ENCODE measurements at regions not wholly inside any gene's neighbourhood (a gene's known extent, or its start where the extent isn't known, plus 50 kb on each side); places are given as distances from the start of the nearest gene placed in this dataset.

DNA sequence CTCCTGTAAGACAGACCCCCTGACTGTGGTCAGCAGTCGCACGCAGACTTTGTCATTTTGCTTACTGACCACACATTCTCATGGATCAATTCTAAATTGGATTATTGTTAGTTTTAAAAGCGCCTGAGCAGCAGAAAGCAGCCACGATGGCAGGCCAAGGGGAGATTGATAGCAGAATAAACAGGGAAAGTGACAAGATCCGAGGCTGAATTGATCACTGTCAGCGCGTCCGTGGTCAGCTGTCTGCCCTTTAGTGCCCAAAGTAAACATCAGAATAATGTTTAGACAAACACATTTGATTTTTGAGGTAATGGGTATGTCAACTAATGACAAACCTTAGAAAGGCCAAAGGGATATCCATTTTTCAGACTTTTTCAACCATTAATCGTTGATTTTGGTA is 426.8 kb downstream of the SETD4 start:
- Histone ChIP-seq H3K4me3 (ENCODE audit: low read length) (no peak overlapping the region), H3K36me3 (ENCODE audit: control insufficient read depth, insufficient read depth, low read length) (no peaks in the 10 kb centered on the region), H3K4me1 (ENCODE audit: control insufficient read depth, insufficient read depth, low read length) (peaks cover 5% of the 10 kb centered on the region), H3K9ac (ENCODE audit: low read length) (no peak overlapping the region), H3K9me3 (ENCODE audit: control insufficient read depth, low read length) (no peaks in the 10 kb centered on the region), H3K27me3 (ENCODE audit: control insufficient read depth, insufficient read depth, low read length) (peaks cover 3% of the 10 kb centered on the region)

- H3K4me3 ChIP-seq (ENCODE audit: low read length): no peak overlapping the region
- H3K9me3 ChIP-seq (ENCODE audit: control insufficient read depth, low read length): no peaks in the 10 kb centered on the region
- peaks cover 3% of the 10 kb centered on the region for H3K27me3 ChIP-seq (ENCODE audit: control insufficient read depth, insufficient read depth, low read length)
- H3K36me3 ChIP-seq (ENCODE audit: control insufficient read depth, insufficient read depth, low read length): no peaks in the 10 kb centered on the region
- H3K9ac ChIP-seq (ENCODE audit: low read length): no peak overlapping the region
- peaks cover 5% of the 10 kb centered on the region for H3K4me1 ChIP-seq (ENCODE audit: control insufficient read depth, insufficient read depth, low read length)
These were observed 427.6 kb downstream of the SETD4 start for GRCh38 chr21:35632711-35633110.

DNA sequence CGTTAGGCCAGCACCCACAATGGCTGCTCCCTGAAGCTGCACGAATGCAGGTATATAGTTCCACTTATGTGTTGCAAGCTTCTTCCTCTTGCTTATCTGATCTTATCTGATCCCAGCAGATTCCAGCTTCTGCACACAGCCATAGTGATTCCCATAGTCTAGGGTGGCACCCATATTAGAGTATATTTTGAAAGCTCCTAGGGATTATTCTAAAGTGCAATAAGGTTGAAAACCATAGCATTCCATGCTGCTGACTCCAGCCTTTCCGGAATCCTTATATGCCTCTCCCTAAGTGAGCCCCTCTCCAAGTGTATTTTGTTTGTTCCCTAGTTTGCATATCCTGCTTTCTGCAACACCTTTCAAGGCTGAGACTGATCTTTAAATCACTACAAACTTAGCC is 432.0 kb downstream of the SETD4 start:
- no peak overlapping the region for H3K9ac ChIP-seq (ENCODE audit: low read length)
- no peaks in the 10 kb centered on the region for H3K4me1 ChIP-seq (ENCODE audit: control insufficient read depth, insufficient read depth, low read length)
- H3K36me3 ChIP-seq (ENCODE audit: control insufficient read depth, insufficient read depth, low read length): no peaks in the 10 kb centered on the region
- H3K9me3 ChIP-seq (ENCODE audit: control insufficient read depth, low read length): no peaks in the 10 kb centered on the region
- peaks cover 3% of the 10 kb centered on the region for H3K27me3 ChIP-seq (ENCODE audit: control insufficient read depth, insufficient read depth, low read length)
- no peak overlapping the region for H3K4me3 ChIP-seq (ENCODE audit: low read length)

DNA sequence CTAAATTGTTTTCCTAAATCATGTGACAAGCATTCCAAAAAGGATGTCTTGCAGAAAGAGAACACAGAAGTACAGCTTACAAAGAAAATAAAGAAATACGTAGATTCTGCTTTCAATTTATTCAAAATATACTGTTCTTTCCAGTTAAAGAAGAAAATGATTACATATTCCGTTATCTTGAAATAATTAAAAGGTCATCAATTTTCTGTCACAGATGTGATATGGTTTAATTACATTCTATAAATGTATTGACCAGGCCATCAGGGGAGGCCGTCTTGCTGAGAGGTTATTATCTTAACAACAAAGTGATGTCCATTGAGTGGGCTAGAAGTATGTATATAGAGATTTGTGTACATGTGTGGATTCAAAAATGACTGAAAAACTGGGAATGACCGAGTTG is 432.9 kb downstream of the SETD4 start:
- Histone ChIP-seq H3K36me3 (ENCODE audit: control insufficient read depth, insufficient read depth, low read length) (no peaks in the 10 kb centered on the region), H3K9ac (ENCODE audit: low read length) (no peak overlapping the region), H3K4me1 (ENCODE audit: control insufficient read depth, insufficient read depth, low read length) (no peaks in the 10 kb centered on the region), H3K9me3 (ENCODE audit: control insufficient read depth, low read length) (no peaks in the 10 kb centered on the region), H3K27me3 (ENCODE audit: control insufficient read depth, insufficient read depth, low read length) (peaks cover 3% of the 10 kb centered on the region), H3K4me3 (ENCODE audit: low read length) (no peak overlapping the region)

DNA sequence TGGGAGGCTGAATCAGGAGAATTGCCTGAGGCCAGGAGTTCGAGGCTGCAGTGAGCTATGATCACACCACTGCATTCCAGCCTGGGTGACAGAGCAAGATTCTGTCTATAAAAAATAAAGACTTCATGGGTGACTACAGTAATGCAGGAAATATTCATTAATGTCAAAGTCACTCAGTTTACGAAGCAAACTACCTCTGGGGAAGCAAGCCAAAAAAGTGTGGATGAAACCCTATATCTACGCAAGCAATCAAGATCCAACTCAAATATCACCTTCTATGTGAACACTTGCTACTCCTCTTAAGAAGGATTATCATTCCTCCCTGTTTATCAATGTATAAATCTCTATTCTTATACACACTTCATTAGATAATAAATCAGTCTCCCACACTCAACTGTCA is 434.8 kb downstream of the SETD4 start:
- Histone ChIP-seq H3K9ac (ENCODE audit: low read length) (no peak overlapping the region), H3K36me3 (ENCODE audit: control insufficient read depth, insufficient read depth, low read length) (no peaks in the 10 kb centered on the region), H3K4me3 (ENCODE audit: low read length) (no peak overlapping the region), H3K9me3 (ENCODE audit: control insufficient read depth, low read length) (no peaks in the 10 kb centered on the region), H3K27me3 (ENCODE audit: control insufficient read depth, insufficient read depth, low read length) (peaks cover 3% of the 10 kb centered on the region), H3K4me1 (ENCODE audit: control insufficient read depth, insufficient read depth, low read length) (no peaks in the 10 kb centered on the region)

DNA sequence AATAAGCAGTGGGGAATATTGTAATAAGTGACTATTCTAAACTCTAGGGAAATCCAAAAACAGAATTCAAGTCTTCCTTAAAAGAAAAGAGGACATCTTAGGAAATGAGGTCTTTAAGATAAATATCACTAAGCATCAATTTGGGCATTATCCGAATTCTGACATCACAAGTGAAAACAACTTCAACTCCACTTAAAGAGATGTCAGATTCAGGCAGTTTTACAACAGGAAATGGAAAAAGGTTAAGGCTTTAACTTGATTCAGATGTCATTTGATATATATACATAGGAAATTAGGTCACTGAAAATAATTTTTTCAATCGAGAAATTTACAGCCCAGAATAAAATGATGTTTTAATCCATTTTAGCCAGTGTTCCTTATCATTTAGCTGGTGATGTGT is 435.4 kb downstream of the SETD4 start:
- Histone ChIP-seq H3K9ac (ENCODE audit: low read length) (no peak overlapping the region), H3K4me3 (ENCODE audit: low read length) (no peak overlapping the region), H3K9me3 (ENCODE audit: control insufficient read depth, low read length) (no peaks in the 10 kb centered on the region), H3K27me3 (ENCODE audit: control insufficient read depth, insufficient read depth, low read length) (peaks cover 3% of the 10 kb centered on the region), H3K36me3 (ENCODE audit: control insufficient read depth, insufficient read depth, low read length) (no peaks in the 10 kb centered on the region), H3K4me1 (ENCODE audit: control insufficient read depth, insufficient read depth, low read length) (no peaks in the 10 kb centered on the region)

GRCh38 chr21:35622612-35623011 is 437.7 kb downstream of the SETD4 start:
- H3K36me3 ChIP-seq (ENCODE audit: control insufficient read depth, insufficient read depth, low read length): no peaks in the 10 kb centered on the region
- H3K9me3 ChIP-seq (ENCODE audit: control insufficient read depth, low read length): no peaks in the 10 kb centered on the region
- no peak overlapping the region for H3K9ac ChIP-seq (ENCODE audit: low read length)

GRCh38 chr21:35619184-35619583 is 441.1 kb downstream of the SETD4 start:
- no peaks in the 10 kb centered on the region for H3K36me3 ChIP-seq (ENCODE audit: control insufficient read depth, insufficient read depth, low read length)
- H3K9ac ChIP-seq (ENCODE audit: low read length): no peak overlapping the region

More at GRCh38 chr21:35622612-35623011, 437.7 kb downstream of the SETD4 start:
- H3K4me1 ChIP-seq (ENCODE audit: control insufficient read depth, insufficient read depth, low read length): no peaks in the 10 kb centered on the region
- no peaks in the 10 kb centered on the region for H3K27me3 ChIP-seq (ENCODE audit: control insufficient read depth, insufficient read depth, low read length)
- no peak overlapping the region for H3K4me3 ChIP-seq (ENCODE audit: low read length)

DNA sequence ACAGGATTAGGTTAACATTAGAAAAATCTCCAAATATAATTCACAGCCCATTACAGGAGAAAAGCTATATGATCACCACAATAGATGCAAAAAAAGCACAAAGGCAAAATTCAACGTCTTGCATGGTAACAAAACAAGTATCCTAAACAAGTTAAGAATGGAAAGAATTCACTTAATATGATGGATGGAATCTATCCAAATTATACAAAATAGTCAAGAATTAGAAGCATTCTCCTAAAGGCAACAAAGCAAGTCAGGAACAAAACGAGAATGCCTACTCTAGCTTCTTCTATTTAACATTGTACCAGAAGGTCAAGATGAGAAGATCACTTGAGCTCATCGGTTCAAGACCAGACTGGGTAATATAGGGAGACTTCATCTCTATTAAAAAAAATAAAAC is 442.8 kb downstream of the SETD4 start:
- Histone ChIP-seq H3K4me1 (ENCODE audit: control insufficient read depth, insufficient read depth, low read length) (peaks cover 11% of the 10 kb centered on the region), H3K27me3 (ENCODE audit: control insufficient read depth, insufficient read depth, low read length) (no peaks in the 10 kb centered on the region), H3K4me3 (ENCODE audit: low read length) (no peak overlapping the region), H3K9me3 (ENCODE audit: control insufficient read depth, low read length) (no peaks in the 10 kb centered on the region), H3K36me3 (ENCODE audit: control insufficient read depth, insufficient read depth, low read length) (no peaks in the 10 kb centered on the region), H3K9ac (ENCODE audit: low read length) (no peak overlapping the region)

More at GRCh38 chr21:35619184-35619583, 441.1 kb downstream of the SETD4 start:
- H3K9me3 ChIP-seq (ENCODE audit: control insufficient read depth, low read length): no peaks in the 10 kb centered on the region
- H3K27me3 ChIP-seq (ENCODE audit: control insufficient read depth, insufficient read depth, low read length): no peaks in the 10 kb centered on the region
- H3K4me1 ChIP-seq (ENCODE audit: control insufficient read depth, insufficient read depth, low read length): peaks cover 11% of the 10 kb centered on the region
- no peak overlapping the region for H3K4me3 ChIP-seq (ENCODE audit: low read length)

- no peak overlapping the region for H3K4me3 ChIP-seq (ENCODE audit: low read length)
- no peaks in the 10 kb centered on the region for H3K9me3 ChIP-seq (ENCODE audit: control insufficient read depth, low read length)
- H3K4me1 ChIP-seq (ENCODE audit: control insufficient read depth, insufficient read depth, low read length): peaks cover 11% of the 10 kb centered on the region
- no peak overlapping the region for H3K9ac ChIP-seq (ENCODE audit: low read length)
- no peaks in the 10 kb centered on the region for H3K27me3 ChIP-seq (ENCODE audit: control insufficient read depth, insufficient read depth, low read length)
- no peaks in the 10 kb centered on the region for H3K36me3 ChIP-seq (ENCODE audit: control insufficient read depth, insufficient read depth, low read length)
These were observed 444.2 kb downstream of the SETD4 start for GRCh38 chr21:35616090-35616489.

DNA sequence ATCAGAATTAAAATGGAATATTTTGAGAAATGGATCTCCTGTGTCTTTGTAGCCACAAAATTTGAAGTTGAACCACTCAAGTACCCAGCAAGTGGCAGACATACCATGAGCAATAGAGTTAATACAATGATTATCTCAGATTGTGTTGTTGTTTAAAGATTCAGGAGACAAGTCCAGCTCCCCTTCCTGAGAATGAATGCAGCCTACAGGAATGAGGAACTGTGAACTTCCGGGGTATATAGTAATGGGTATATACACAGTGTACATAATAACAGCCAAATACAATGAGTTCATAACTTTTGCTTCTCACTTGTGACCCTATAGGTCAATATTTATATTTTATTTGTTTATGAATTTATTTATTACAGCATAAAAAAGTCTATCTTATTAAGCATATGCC is 445.0 kb downstream of the SETD4 start:
- Histone ChIP-seq H3K9me3 (ENCODE audit: control insufficient read depth, low read length) (no peaks in the 10 kb centered on the region), H3K27me3 (ENCODE audit: control insufficient read depth, insufficient read depth, low read length) (no peaks in the 10 kb centered on the region), H3K4me1 (ENCODE audit: control insufficient read depth, insufficient read depth, low read length) (peaks cover 11% of the 10 kb centered on the region), H3K36me3 (ENCODE audit: control insufficient read depth, insufficient read depth, low read length) (no peaks in the 10 kb centered on the region), H3K9ac (ENCODE audit: low read length) (no peak overlapping the region), H3K4me3 (ENCODE audit: low read length) (no peak overlapping the region)

GRCh38 chr21:35614396-35614921 is 445.9 kb downstream of the SETD4 start:
- Histone ChIP-seq H3K27me3 (ENCODE audit: control insufficient read depth, insufficient read depth, low read length) (no peaks in the 10 kb centered on the region), H3K9ac (ENCODE audit: low read length) (no peak overlapping the region), H3K36me3 (ENCODE audit: control insufficient read depth, insufficient read depth, low read length) (no peaks in the 10 kb centered on the region), H3K4me1 (ENCODE audit: control insufficient read depth, insufficient read depth, low read length) (peaks cover 11% of the 10 kb centered on the region), H3K4me3 (ENCODE audit: low read length) (no peak overlapping the region), H3K9me3 (ENCODE audit: control insufficient read depth, low read length) (no peaks in the 10 kb centered on the region)

- no peak overlapping the region for H3K9ac ChIP-seq (ENCODE audit: low read length)
- H3K9me3 ChIP-seq (ENCODE audit: control insufficient read depth, low read length): no peaks in the 10 kb centered on the region
- no peaks in the 10 kb centered on the region for H3K27me3 ChIP-seq (ENCODE audit: control insufficient read depth, insufficient read depth, low read length)
- no peak overlapping the region for H3K4me3 ChIP-seq (ENCODE audit: low read length)
- peaks cover 11% of the 10 kb centered on the region for H3K4me1 ChIP-seq (ENCODE audit: control insufficient read depth, insufficient read depth, low read length)
- H3K36me3 ChIP-seq (ENCODE audit: control insufficient read depth, insufficient read depth, low read length): no peaks in the 10 kb centered on the region
These were observed 448.6 kb downstream of the SETD4 start for GRCh38 chr21:35611708-35612132.
